ENCODE measurements at regions not wholly inside any gene's neighbourhood (a gene's known extent, or its start where the extent isn't known, plus 50 kb on each side); places are given as distances from the start of the nearest gene placed in this dataset.

DNA sequence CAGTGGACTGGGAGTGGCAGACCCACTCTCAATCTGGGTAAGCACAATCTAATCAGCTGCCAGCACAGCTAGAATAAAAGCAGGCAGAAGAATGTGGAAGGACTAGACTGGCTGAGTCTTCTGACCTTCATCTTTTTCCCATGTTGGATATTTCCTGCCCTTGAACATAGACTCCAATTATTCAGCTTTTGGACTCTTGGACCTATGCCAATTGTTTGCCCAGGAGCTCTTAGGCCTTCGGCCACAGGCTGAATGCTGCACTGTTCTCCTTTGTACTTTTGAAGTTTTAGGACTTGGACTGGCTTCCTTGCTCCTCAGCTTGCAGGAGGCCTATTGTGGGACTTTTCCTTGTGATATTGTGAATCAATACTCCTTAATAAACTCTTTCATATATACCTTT is 477.7 kb upstream of the ZNF385D start:
- H3K27me3 ChIP-seq (ENCODE audit: low read depth), result no peaks in the 10 kb centered on the region
- ATAC-seq (no peak), DNase-seq (no peak)
- TF ChIP-seq CTCF (IDR thresholded peaks at IDR 0.05), result no peak
- H3K4me1 ChIP-seq, result no peaks in the 10 kb centered on the region
- no peaks in the 10 kb centered on the region for H3K9me3 ChIP-seq
- H3K27ac ChIP-seq, result no peak overlapping the region
- H3K4me3 ChIP-seq, result no peak overlapping the region
- no peaks in the 10 kb centered on the region for H3K36me3 ChIP-seq
- intact Hi-C loops (cut with DNase I), result no loop called here

DNA sequence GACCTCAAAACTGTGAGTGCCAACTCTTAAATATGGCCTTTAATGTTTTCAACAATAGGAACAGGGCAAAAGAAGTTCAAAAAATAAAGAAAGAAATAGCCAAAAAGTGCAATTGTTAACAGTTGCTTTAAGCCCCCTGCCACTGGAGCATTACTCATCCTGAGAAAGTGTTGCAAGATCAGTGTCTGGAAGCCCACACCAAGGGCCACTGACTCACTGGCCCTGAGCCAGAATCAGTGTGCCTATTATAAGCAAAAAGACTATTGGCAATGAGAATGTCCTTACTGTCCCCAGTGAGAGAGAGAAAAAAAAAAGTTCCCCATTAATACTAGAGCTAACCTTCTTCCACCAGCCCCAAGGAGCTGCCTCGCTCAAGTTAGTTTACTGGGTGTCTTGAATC is 480.1 kb upstream of the ZNF385D start:
- Histone ChIP-seq H3K27me3 (ENCODE audit: low read depth) (no peaks in the 10 kb centered on the region), H3K4me3 (no peak overlapping the region), H3K4me1 (no peaks in the 10 kb centered on the region), H3K9me3 (no peaks in the 10 kb centered on the region), H3K27ac (no peak overlapping the region), H3K36me3 (no peaks in the 10 kb centered on the region)
- no peak for TF ChIP-seq CTCF (IDR thresholded peaks at IDR 0.05)
- ATAC-seq, result no peak
- DNase-seq, result no peak
- intact Hi-C loops (cut with DNase I), result no loop called here

DNA sequence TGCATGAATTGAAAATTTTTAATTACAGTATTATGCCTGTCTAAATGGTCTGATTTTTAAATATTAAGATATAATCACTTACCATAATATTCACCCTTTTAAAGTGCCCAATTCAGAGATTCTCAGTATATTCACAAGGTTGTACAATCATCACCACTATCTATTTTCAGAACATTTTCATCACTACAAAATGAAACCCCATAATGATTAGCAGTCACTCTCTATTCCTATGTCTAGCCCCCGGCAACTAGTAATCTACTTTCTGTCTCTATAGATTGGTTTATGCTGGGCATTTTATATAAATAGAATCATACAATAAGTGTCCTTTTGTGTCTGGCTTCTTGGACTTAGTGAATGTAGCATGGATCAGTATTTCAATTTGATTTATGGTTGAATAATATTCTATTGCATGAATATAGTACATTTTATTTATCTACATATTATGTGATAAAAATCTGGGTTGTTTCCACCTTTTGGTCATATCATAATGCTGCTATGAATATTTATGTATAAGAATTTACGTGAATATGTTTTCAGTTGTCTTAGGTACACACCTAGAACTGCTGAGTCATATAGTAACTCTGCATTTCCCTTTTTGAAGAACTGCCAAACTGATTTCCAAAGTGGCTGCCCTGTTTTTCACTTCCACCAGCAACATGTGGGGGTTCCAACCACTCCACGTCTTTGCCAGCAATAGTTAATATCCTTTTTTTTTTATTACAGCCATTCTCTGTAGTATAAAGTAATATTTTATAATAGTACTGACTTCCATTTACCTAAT is 485.7 kb upstream of the ZNF385D start:
- no peaks in the 10 kb centered on the region for H3K36me3 ChIP-seq
- no peak overlapping the region for H3K4me3 ChIP-seq
- no peaks in the 10 kb centered on the region for H3K4me1 ChIP-seq
- no peaks in the 10 kb centered on the region for H3K9me3 ChIP-seq
- no peak overlapping the region for H3K27ac ChIP-seq
- no peaks in the 10 kb centered on the region for H3K27me3 ChIP-seq (ENCODE audit: low read depth)
- intact Hi-C loops (cut with DNase I), result no loop called here
- DNase-seq (no peak), ATAC-seq (no peak)
- no peak for TF ChIP-seq CTCF (IDR thresholded peaks at IDR 0.05)

GRCh38 chr3:22239011-22239410 is 488.0 kb upstream of the ZNF385D start:
- Histone ChIP-seq H3K4me1 (no peaks in the 10 kb centered on the region), H3K36me3 (no peaks in the 10 kb centered on the region), H3K27ac (no peak overlapping the region), H3K4me3 (no peak overlapping the region), H3K27me3 (ENCODE audit: low read depth) (no peaks in the 10 kb centered on the region), H3K9me3 (no peaks in the 10 kb centered on the region)
- DNase-seq (no peak), ATAC-seq (no peak)
- TF ChIP-seq CTCF (IDR thresholded peaks at IDR 0.05), result no peak
- intact Hi-C loops (cut with DNase I), result no loop called here

DNA sequence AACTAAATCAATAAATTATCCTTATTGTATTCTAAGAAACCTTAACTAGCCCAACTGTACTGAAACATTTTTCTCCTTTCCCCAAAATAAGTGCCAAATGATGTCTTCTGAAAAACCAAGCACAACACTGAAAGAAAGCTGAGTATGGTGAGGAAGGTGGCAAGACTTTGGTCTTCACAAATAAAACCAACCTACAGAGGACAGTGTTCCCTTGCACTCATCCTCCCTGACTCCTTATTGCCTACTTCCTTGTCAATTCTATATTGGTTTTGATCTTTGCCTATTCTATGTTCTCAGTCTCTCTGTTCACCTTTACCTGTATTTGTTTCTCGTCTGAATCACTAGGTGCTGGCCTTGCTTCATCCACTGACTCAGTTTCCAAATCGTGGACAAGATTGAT is 490.1 kb upstream of the ZNF385D start:
- H3K4me3 ChIP-seq, result no peak overlapping the region
- no peak overlapping the region for H3K27ac ChIP-seq
- no peaks in the 10 kb centered on the region for H3K27me3 ChIP-seq (ENCODE audit: low read depth)
- intact Hi-C loops (cut with DNase I), result no loop called here
- ATAC-seq (no peak), DNase-seq (no peak)
- no peaks in the 10 kb centered on the region for H3K9me3 ChIP-seq
- no peaks in the 10 kb centered on the region for H3K4me1 ChIP-seq
- no peak for TF ChIP-seq CTCF (IDR thresholded peaks at IDR 0.05)
- H3K36me3 ChIP-seq, result no peaks in the 10 kb centered on the region
